ENCODE measurements at regions not wholly inside any gene's neighbourhood (a gene's known extent, or its start where the extent isn't known, plus 50 kb on each side); places are given as distances from the start of the nearest gene placed in this dataset.

GRCh38 chr5:85760519-85760918, 857.2 kb upstream of the COX7C start:
- TF ChIP-seq, protein P1, sequence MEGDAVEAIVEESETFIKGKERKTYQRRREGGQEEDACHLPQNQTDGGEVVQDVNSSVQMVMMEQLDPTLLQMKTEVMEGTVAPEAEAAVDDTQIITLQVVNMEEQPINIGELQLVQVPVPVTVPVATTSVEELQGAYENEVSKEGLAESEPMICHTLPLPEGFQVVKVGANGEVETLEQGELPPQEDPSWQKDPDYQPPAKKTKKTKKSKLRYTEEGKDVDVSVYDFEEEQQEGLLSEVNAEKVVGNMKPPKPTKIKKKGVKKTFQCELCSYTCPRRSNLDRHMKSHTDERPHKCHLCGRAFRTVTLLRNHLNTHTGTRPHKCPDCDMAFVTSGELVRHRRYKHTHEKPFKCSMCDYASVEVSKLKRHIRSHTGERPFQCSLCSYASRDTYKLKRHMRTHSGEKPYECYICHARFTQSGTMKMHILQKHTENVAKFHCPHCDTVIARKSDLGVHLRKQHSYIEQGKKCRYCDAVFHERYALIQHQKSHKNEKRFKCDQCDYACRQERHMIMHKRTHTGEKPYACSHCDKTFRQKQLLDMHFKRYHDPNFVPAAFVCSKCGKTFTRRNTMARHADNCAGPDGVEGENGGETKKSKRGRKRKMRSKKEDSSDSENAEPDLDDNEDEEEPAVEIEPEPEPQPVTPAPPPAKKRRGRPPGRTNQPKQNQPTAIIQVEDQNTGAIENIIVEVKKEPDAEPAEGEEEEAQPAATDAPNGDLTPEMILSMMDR (conservative IDR thresholded peaks at IDR 0.05; ENCODE audit: low read length), result no peak
- no peak for TF ChIP-seq EZH2phosphoT487 (IDR thresholded peaks at IDR 0.05; ENCODE audit: borderline replicate concordance)
- H3K4me1 ChIP-seq (ENCODE audit: insufficient read depth, low read length, poor library complexity, severe bottlenecking), result no peaks in the 10 kb centered on the region
- no peaks in the 10 kb centered on the region for H3F3A ChIP-seq (ENCODE audit: low read depth)
- no peak overlapping the region for H3K4me2 ChIP-seq (ENCODE audit: low read depth, low read length, poor library complexity, severe bottlenecking)
- no peaks in the 10 kb centered on the region for H3K9me2 ChIP-seq (replicated peaks; ENCODE audit: low read depth, low read length)
- no peaks in the 10 kb centered on the region for H4K20me1 ChIP-seq (ENCODE audit: insufficient read depth, low read length, poor library complexity, severe bottlenecking)
- no peaks in the 10 kb centered on the region for H3K9me3 ChIP-seq (ENCODE audit: insufficient read depth, low read depth, low read length)
- H3K9ac ChIP-seq (ENCODE audit: low read depth, low read length, poor library complexity, severe bottlenecking), result no peak overlapping the region
- H3K36me3 ChIP-seq (ENCODE audit: insufficient read depth, low read length), result no peaks in the 10 kb centered on the region
- no peak overlapping the region for H2AFZ ChIP-seq (ENCODE audit: low read length)
- no peak overlapping the region for H3K4me3 ChIP-seq (ENCODE audit: low read length, poor library complexity, severe bottlenecking)
- no peaks in the 10 kb centered on the region for H3K79me2 ChIP-seq (ENCODE audit: insufficient read depth, low read length)
- no peaks in the 10 kb centered on the region for H3K27me3 ChIP-seq (ENCODE audit: insufficient read depth, low read length, poor library complexity, severe bottlenecking)

- no peaks in the 10 kb centered on the region for H3K9me2 ChIP-seq (replicated peaks; ENCODE audit: low read depth, low read length)
- no peaks in the 10 kb centered on the region for H3K27me3 ChIP-seq (ENCODE audit: insufficient read depth, low read length, poor library complexity, severe bottlenecking)
- H3K4me2 ChIP-seq (ENCODE audit: low read depth, low read length, poor library complexity, severe bottlenecking), result no peak overlapping the region
- H3K4me3 ChIP-seq (ENCODE audit: low read length, poor library complexity, severe bottlenecking), result no peak overlapping the region
- no peak for TF ChIP-seq EZH2phosphoT487 (IDR thresholded peaks at IDR 0.05; ENCODE audit: borderline replicate concordance)
- TF ChIP-seq, protein P1 (conservative IDR thresholded peaks at IDR 0.05; ENCODE audit: low read length), result no peak
- no peaks in the 10 kb centered on the region for H3K4me1 ChIP-seq (ENCODE audit: insufficient read depth, low read length, poor library complexity, severe bottlenecking)
- no peak overlapping the region for H2AFZ ChIP-seq (ENCODE audit: low read length)
- H3K36me3 ChIP-seq (ENCODE audit: insufficient read depth, low read length), result no peaks in the 10 kb centered on the region
- H3K79me2 ChIP-seq (ENCODE audit: insufficient read depth, low read length), result no peaks in the 10 kb centered on the region
- no peaks in the 10 kb centered on the region for H3F3A ChIP-seq (ENCODE audit: low read depth)
- H4K20me1 ChIP-seq (ENCODE audit: insufficient read depth, low read length, poor library complexity, severe bottlenecking), result no peaks in the 10 kb centered on the region
- H3K9me3 ChIP-seq (ENCODE audit: insufficient read depth, low read depth, low read length), result 0 out of 2 replicates have a peak, but pooled peaks cover 3% of the 10 kb centered on the region
- no peak overlapping the region for H3K9ac ChIP-seq (ENCODE audit: low read depth, low read length, poor library complexity, severe bottlenecking)
Observed at GRCh38 chr5:85769347-85769746, 848.4 kb upstream of the COX7C start.

GRCh38 chr5:85784746-85785145, 833.0 kb upstream of the COX7C start:
- Histone ChIP-seq H3K4me3 (ENCODE audit: low read length, poor library complexity, severe bottlenecking) (no peak overlapping the region), H3K27me3 (ENCODE audit: insufficient read depth, low read length, poor library complexity, severe bottlenecking) (no peaks in the 10 kb centered on the region), H3K9me3 (ENCODE audit: insufficient read depth, low read depth, low read length) (no peaks in the 10 kb centered on the region), H3K4me1 (ENCODE audit: insufficient read depth, low read length, poor library complexity, severe bottlenecking) (no peaks in the 10 kb centered on the region), H3K36me3 (ENCODE audit: insufficient read depth, low read length) (no peaks in the 10 kb centered on the region), H3K79me2 (ENCODE audit: insufficient read depth, low read length) (no peaks in the 10 kb centered on the region), H4K20me1 (ENCODE audit: insufficient read depth, low read length, poor library complexity, severe bottlenecking) (no peaks in the 10 kb centered on the region), H3K9me2 (replicated peaks; ENCODE audit: low read depth, low read length) (no peaks in the 10 kb centered on the region; the same call in 1 of the 2 replicates), H3K4me2 (ENCODE audit: low read depth, low read length, poor library complexity, severe bottlenecking) (no peak overlapping the region), H2AFZ (ENCODE audit: low read length) (no peak overlapping the region), H3K9ac (ENCODE audit: low read depth, low read length, poor library complexity, severe bottlenecking) (no peak overlapping the region), H3F3A (ENCODE audit: low read depth) (no peaks in the 10 kb centered on the region)
- TF ChIP-seq, protein P1 (conservative IDR thresholded peaks at IDR 0.05; ENCODE audit: low read length), result no peak
- no peak for TF ChIP-seq EZH2phosphoT487 (IDR thresholded peaks at IDR 0.05; ENCODE audit: borderline replicate concordance)

All from Loucy (cell line).